ENCODE measurements at regions not wholly inside any gene's neighbourhood (a gene's known extent, or its start where the extent isn't known, plus 50 kb on each side); places are given as distances from the start of the nearest gene placed in this dataset.

GRCh38 chr3:139119331-139120025 lies 74.8 kb upstream of the PRR23C start:
- in situ Hi-C loops (cut with HindIII; ENCODE audit: extremely low pct_ligation_motif_present, low pct_unique_long_range_greater_than_20kb), result no loop called here
- ChIA-PET CTCF (ENCODE audit: low intra/inter-chr PET ratio, low total read pairs) (no interaction called here), POLR2A (no interaction called here)

GRCh38 chr3:139120086-139121056 lies 75.7 kb upstream of the PRR23C start:
- H3K79me2 ChIP-seq (ENCODE audit: insufficient read depth, low read length), result no peaks in the 10 kb centered on the region
- ATAC-seq, result peak; percentile 26; the same call in 2 of the 3 replicates
- in situ Hi-C loops (cut with HindIII; ENCODE audit: extremely low pct_ligation_motif_present, low pct_unique_long_range_greater_than_20kb), result no loop called here
- H3K9ac ChIP-seq (ENCODE audit: insufficient read depth, low read depth, low read length), result no peak overlapping the region
- no peak for DNase-seq (ENCODE audit: low spot score)
- H2AFZ ChIP-seq (ENCODE audit: low read length), result no peak overlapping the region
- H3K36me3 ChIP-seq (replicated peaks in 1 of 2; ENCODE audit: control insufficient read depth in 1 of 2, insufficient read depth in 2 of 2, low read length in 2 of 2), result no peaks in the 10 kb centered on the region
- no TSS peak for BruUV-seq (replicated peaks)
- CTCF ChIA-PET (ENCODE audit: low intra/inter-chr PET ratio, low total read pairs), result no interaction called here
- H3K4me3 ChIP-seq (replicated peaks in 1 of 3; ENCODE audit: insufficient read depth in 1 of 3, low read depth in 2 of 3, low read length in 3 of 3), result no peak overlapping the region
- peaks cover 12% of the 10 kb centered on the region for H3K4me1 ChIP-seq (ENCODE audit: insufficient read depth, low read length)
- no peaks in the 10 kb centered on the region for H4K20me1 ChIP-seq (ENCODE audit: insufficient read depth, low read length)
- POLR2A ChIA-PET, result no interaction called here
- no peak overlapping the region for H3K4me2 ChIP-seq (ENCODE audit: low read depth, low read length)
- H3K27me3 ChIP-seq (ENCODE audit: control insufficient read depth in 1 of 2, insufficient read depth in 2 of 2, low read length in 2 of 2), result no peaks in the 10 kb centered on the region
- H3K9me3 ChIP-seq (ENCODE audit: low read length), result no peaks in the 10 kb centered on the region
- WGBS (ENCODE audit: low lambda C conversion rate), result 32% methylated on average over 8 of the region's 9 CpGs
- intact Hi-C loops (cut with micrococcal nuclease; ENCODE audit: unreplicated experiment), result no loop called here
- H3K27ac ChIP-seq (ENCODE audit: extremely low read length, insufficient read depth, low read length), result no peak overlapping the region
- no peak for FAIRE-seq
- no peak for TF ChIP-seq ZBTB38 (CRISPR knock-in tag; IDR thresholded peaks at IDR 0.05)
- TF ChIP-seq ZNF460 (CRISPR knock-in tag; IDR thresholded peaks at IDR 0.05; ENCODE audit: borderline replicate concordance), result no peak
- TF ChIP-seq GABPB1 (CRISPR knock-in tag; IDR thresholded peaks at IDR 0.05), result no peak
- TF ChIP-seq HIC2 (CRISPR knock-in tag; IDR thresholded peaks at IDR 0.05; ENCODE audit: low read depth), result no peak
- TF ChIP-seq NFYB (CRISPR knock-in tag; IDR thresholded peaks at IDR 0.05), result no peak
- TF ChIP-seq ATF2 (CRISPR knock-in tag; IDR thresholded peaks at IDR 0.05), result no peak
- TF ChIP-seq ZNF251 (CRISPR knock-in tag; IDR thresholded peaks at IDR 0.05), result no peak
- TF ChIP-seq ONECUT2 (CRISPR knock-in tag; IDR thresholded peaks at IDR 0.05), result no peak
- TF ChIP-seq KDM3A (CRISPR knock-in tag; IDR thresholded peaks at IDR 0.05; ENCODE audit: low read depth), result no peak

More at GRCh38 chr3:139119331-139120025, 74.8 kb upstream of the PRR23C start:
- no peak overlapping the region for H3K9ac ChIP-seq (ENCODE audit: insufficient read depth, low read depth, low read length)
- H3K9me3 ChIP-seq (ENCODE audit: low read length), result no peaks in the 10 kb centered on the region
- no peak overlapping the region for H3K4me3 ChIP-seq (replicated peaks in 1 of 3; ENCODE audit: insufficient read depth in 1 of 3, low read depth in 2 of 3, low read length in 3 of 3)
- DNase-seq (ENCODE audit: low spot score) (no peak), ATAC-seq (no peak), FAIRE-seq (no peak)
- no peak overlapping the region for H2AFZ ChIP-seq (ENCODE audit: low read length)
- H4K20me1 ChIP-seq (ENCODE audit: insufficient read depth, low read length), result no peaks in the 10 kb centered on the region
- no peak overlapping the region for H3K27ac ChIP-seq (ENCODE audit: extremely low read length, insufficient read depth, low read length)
- H3K4me2 ChIP-seq (ENCODE audit: low read depth, low read length), result no peak overlapping the region
- no peaks in the 10 kb centered on the region for H3K79me2 ChIP-seq (ENCODE audit: insufficient read depth, low read length)
- no TSS peak for BruUV-seq (replicated peaks)
- no peaks in the 10 kb centered on the region for H3K36me3 ChIP-seq (replicated peaks in 1 of 2; ENCODE audit: control insufficient read depth in 1 of 2, insufficient read depth in 2 of 2, low read length in 2 of 2)
- no peak for TF ChIP-seq ZBTB34 (CRISPR knock-in tag; IDR thresholded peaks at IDR 0.05)
- intact Hi-C loops (cut with micrococcal nuclease; ENCODE audit: unreplicated experiment), result no loop called here
- H3K4me1 ChIP-seq (ENCODE audit: insufficient read depth, low read length), result peaks cover 12% of the 10 kb centered on the region
- H3K27me3 ChIP-seq (ENCODE audit: control insufficient read depth in 1 of 2, insufficient read depth in 2 of 2, low read length in 2 of 2), result no peaks in the 10 kb centered on the region
- WGBS (ENCODE audit: low lambda C conversion rate), result 0% methylated on average over 1 of the region's 1 CpG
